ENCODE measurements at regions not wholly inside any gene's neighbourhood (a gene's known extent, or its start where the extent isn't known, plus 50 kb on each side); places are given as distances from the start of the nearest gene placed in this dataset.

DNA sequence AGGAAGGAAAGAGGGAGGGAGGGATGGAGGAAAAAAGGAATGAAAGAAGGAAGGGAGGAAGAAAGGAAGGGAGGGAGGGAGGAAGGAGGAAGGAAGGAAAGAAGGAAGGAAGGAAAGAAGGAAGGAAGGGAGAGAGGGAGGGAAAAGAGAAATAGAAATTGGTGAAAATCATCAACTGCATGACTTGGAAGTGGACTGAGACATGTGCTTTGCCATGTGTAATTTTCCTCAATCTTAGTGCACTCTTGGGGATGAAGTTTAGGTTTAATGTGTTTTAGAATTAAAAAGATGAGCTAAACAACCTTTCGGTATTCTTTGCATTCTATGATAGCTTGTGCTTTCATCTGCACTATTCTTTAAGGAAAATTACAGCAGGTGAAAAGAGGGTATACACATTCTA is 320.1 kb upstream of the GALNT5 start:
- TF ChIP-seq, protein P1, sequence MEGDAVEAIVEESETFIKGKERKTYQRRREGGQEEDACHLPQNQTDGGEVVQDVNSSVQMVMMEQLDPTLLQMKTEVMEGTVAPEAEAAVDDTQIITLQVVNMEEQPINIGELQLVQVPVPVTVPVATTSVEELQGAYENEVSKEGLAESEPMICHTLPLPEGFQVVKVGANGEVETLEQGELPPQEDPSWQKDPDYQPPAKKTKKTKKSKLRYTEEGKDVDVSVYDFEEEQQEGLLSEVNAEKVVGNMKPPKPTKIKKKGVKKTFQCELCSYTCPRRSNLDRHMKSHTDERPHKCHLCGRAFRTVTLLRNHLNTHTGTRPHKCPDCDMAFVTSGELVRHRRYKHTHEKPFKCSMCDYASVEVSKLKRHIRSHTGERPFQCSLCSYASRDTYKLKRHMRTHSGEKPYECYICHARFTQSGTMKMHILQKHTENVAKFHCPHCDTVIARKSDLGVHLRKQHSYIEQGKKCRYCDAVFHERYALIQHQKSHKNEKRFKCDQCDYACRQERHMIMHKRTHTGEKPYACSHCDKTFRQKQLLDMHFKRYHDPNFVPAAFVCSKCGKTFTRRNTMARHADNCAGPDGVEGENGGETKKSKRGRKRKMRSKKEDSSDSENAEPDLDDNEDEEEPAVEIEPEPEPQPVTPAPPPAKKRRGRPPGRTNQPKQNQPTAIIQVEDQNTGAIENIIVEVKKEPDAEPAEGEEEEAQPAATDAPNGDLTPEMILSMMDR (IDR thresholded peaks at IDR 0.05), result no peak
- TF ChIP-seq POLR2A (IDR thresholded peaks at IDR 0.05), result no peak

Measured in tibial nerve (tissue), 3 donors.